Natural killer cell (primary cell): ENCODE measurements at regions not wholly inside any gene's neighbourhood (a gene's known extent, or its start where the extent isn't known, plus 50 kb on each side); places are given as distances from the start of the nearest gene placed in this dataset.
A peak's percentile ranks its signal among the peaks of the same experiment; 100 is the strongest.

ENCODE experiments used
- ATAC-seq, 3 donors: fragments of 150-1000 bp in 2 of 3; fragments of 200-7000 bp in 1 of 3; cut with Tn5 transposase; 1 replicate in 1 of 3; 2 replicates in 2 of 3; pipeline ENCODE4 v1.10.0; 2021; ENCODE audit warnings: mild to moderate bottlenecking in 2 of 3, moderate library complexity in 2 of 3
- DNase-seq, 2 donors: peaks; one replicate each; pipeline versions ENCODE4 v3.0.0 to v3.0.0-alpha.2; 2013 to 2021; ENCODE audit warnings: mixed read lengths in 1 of 2
- H3K27ac ChIP-seq: one replicate; pipeline ENCODE4 v1.5.1; 2013; ENCODE audit warnings: mild to moderate bottlenecking, low read length
- H3K27me3 ChIP-seq: one replicate; pipeline ENCODE4 v1.6.1; 2013; ENCODE audit warnings: low read length; ENCODE audit not compliant: control insufficient read depth, insufficient read depth
- H3K36me3 ChIP-seq: one replicate; pipeline ENCODE4 v1.6.1; 2013; ENCODE audit warnings: low read length; ENCODE audit not compliant: control insufficient read depth, insufficient read depth
- H3K4me1 ChIP-seq: one replicate; pipeline ENCODE4 v1.6.1; 2013; ENCODE audit warnings: low read length; ENCODE audit not compliant: control insufficient read depth, insufficient read depth
- H3K4me3 ChIP-seq: one replicate; pipeline ENCODE4 v1.5.1; 2013; ENCODE audit warnings: low read length
- H3K9me3 ChIP-seq: one replicate; pipeline ENCODE4 v1.6.1; 2013; ENCODE audit warnings: low read length; ENCODE audit not compliant: control insufficient read depth, insufficient read depth
- H3K27ac Mint-ChIP-seq, 2 donors: one replicate each; pipeline ENCODE4 v1.8.0; 2022; ENCODE audit warnings: mild to moderate bottlenecking in 2 of 2, mixed read lengths in 2 of 2, moderate library complexity in 1 of 2
- H3K27me3 Mint-ChIP-seq, 2 donors: one replicate each; pipeline ENCODE4 v1.8.0; 2022; ENCODE audit warnings: low read depth in 2 of 2, mixed read lengths in 2 of 2
- H3K36me3 Mint-ChIP-seq: one replicate; pipeline ENCODE4 v1.8.0; 2022; ENCODE audit warnings: mixed read lengths
- H3K4me1 Mint-ChIP-seq, 2 donors: one replicate each; pipeline ENCODE4 v1.8.0; 2022; ENCODE audit warnings: mixed read lengths in 2 of 2
- H3K4me3 Mint-ChIP-seq: one replicate; pipeline ENCODE4 v1.8.0; 2022; ENCODE audit warnings: mild to moderate bottlenecking, moderate library complexity, mixed read lengths
- H3K9me3 Mint-ChIP-seq, 2 donors: one replicate each; pipeline ENCODE4 v1.8.0; 2022; ENCODE audit warnings: mixed read lengths in 2 of 2
- CTCF ChIP-seq: fragments of 200-600 bp; IDR thresholded peaks from one replicate; pipeline ENCODE4 v1.8.0; 2022; ENCODE audit warnings: antibody characterized with exemption
- WGBS: methylation state at CpG from one replicate; pipeline ENCODE4 v1.1.7; 2013; ENCODE audit warnings: missing lambda C conversion rate; ENCODE audit not compliant: insufficient coverage; 5-methylcytosine and 5-hydroxymethylcytosine counted together
- intact Hi-C: fragments of 100-400 bp; cut with micrococcal nuclease; formaldehyde crosslinking; loops from one replicate; pipeline ENCODE4 v1.14.2; 2022

- Histone ChIP-seq H3K4me3 (no peak overlapping the region), H3K27ac (no peak overlapping the region), H3K36me3 (no peaks in the 10 kb centered on the region), H3K9me3 (no peaks in the 10 kb centered on the region), H3K27me3 (no peaks in the 10 kb centered on the region), H3K4me1 (no peaks in the 10 kb centered on the region)
- ATAC-seq (no peak), DNase-seq (no peak)
- Mint-ChIP-seq H3K36me3 (no peaks in the 10 kb centered on the region), H3K9me3 (no peaks in the 10 kb centered on the region), H3K4me1 (peaks cover 13% of the 10 kb centered on the region in 2 donors), H3K4me3 (no peak overlapping the region), H3K27me3 (no peaks in the 10 kb centered on the region), H3K27ac (no peak overlapping the region)
- no peak for TF ChIP-seq CTCF
- intact Hi-C loops: no loop called here
- 89% methylated on average over 10 of the region's 10 CpGs for WGBS
These were observed 538.8 kb upstream of the ZNF462 start for GRCh38 chr9:106324053-106324585.

GRCh38 chr9:106324591-106325280 is 538.2 kb upstream of the ZNF462 start:
- no peaks in the 10 kb centered on the region for H3K4me1 ChIP-seq
- 80% methylated on average over 7 of the region's 7 CpGs for WGBS
- Mint-ChIP-seq H3K9me3 (no peaks in the 10 kb centered on the region), H3K36me3 (no peaks in the 10 kb centered on the region), H3K4me1 (peaks cover 9 to 13% of the 10 kb centered on the region in 2 donors), H3K4me3 (no peak overlapping the region), H3K27ac (no peak overlapping the region), H3K27me3 (no peaks in the 10 kb centered on the region)
- H3K9me3 ChIP-seq: no peaks in the 10 kb centered on the region
- DNase-seq (no peak), ATAC-seq (no peak)
- H3K27ac ChIP-seq: no peak overlapping the region
- no peaks in the 10 kb centered on the region for H3K36me3 ChIP-seq
- intact Hi-C loops: no loop called here
- H3K27me3 ChIP-seq: no peaks in the 10 kb centered on the region
- no peak for TF ChIP-seq CTCF
- no peak overlapping the region for H3K4me3 ChIP-seq

GRCh38 chr9:106326493-106326892 is 536.5 kb upstream of the ZNF462 start:
- Histone ChIP-seq H3K4me1 (no peaks in the 10 kb centered on the region), H3K4me3 (no peak overlapping the region), H3K36me3 (no peaks in the 10 kb centered on the region), H3K27ac (no peak overlapping the region), H3K27me3 (no peaks in the 10 kb centered on the region), H3K9me3 (no peaks in the 10 kb centered on the region)
- no peak overlapping the region for H3K4me3 Mint-ChIP-seq
- ATAC-seq (no peak), DNase-seq (no peak)
- peak overlapping the region; percentile 3 to 44 for H3K27ac Mint-ChIP-seq
- WGBS: 96% methylated on average over 3 of the region's 4 CpGs
- peaks cover 20% of the 10 kb centered on the region in 2 donors for H3K4me1 Mint-ChIP-seq
- TF ChIP-seq CTCF: no peak
- no peaks in the 10 kb centered on the region for H3K27me3 Mint-ChIP-seq
- H3K9me3 Mint-ChIP-seq: no peaks in the 10 kb centered on the region
- H3K36me3 Mint-ChIP-seq: no peaks in the 10 kb centered on the region
- intact Hi-C loops: no loop called here

- intact Hi-C loops: no loop called here
- Histone ChIP-seq H3K36me3 (no peaks in the 10 kb centered on the region), H3K4me3 (no peak overlapping the region), H3K9me3 (no peaks in the 10 kb centered on the region), H3K27me3 (no peaks in the 10 kb centered on the region), H3K27ac (no peak overlapping the region), H3K4me1 (no peaks in the 10 kb centered on the region)
- ATAC-seq: no peak
- Mint-ChIP-seq H3K4me1 (peaks cover 10 to 14% of the 10 kb centered on the region in 2 donors), H3K27me3 (no peaks in the 10 kb centered on the region), H3K27ac (peak overlapping the region in 1 of 2 donors; percentile 3), H3K4me3 (no peak overlapping the region), H3K36me3 (peaks cover 9% of the 10 kb centered on the region), H3K9me3 (no peaks in the 10 kb centered on the region)
- 91% methylated on average over 4 of the region's 4 CpGs for WGBS
- no peak for DNase-seq
- no peak for TF ChIP-seq CTCF
These were observed 529.5 kb upstream of the ZNF462 start for GRCh38 chr9:106333481-106333880.
